ENCODE measurements at regions not wholly inside any gene's neighbourhood (a gene's known extent, or its start where the extent isn't known, plus 50 kb on each side); places are given as distances from the start of the nearest gene placed in this dataset.

DNA sequence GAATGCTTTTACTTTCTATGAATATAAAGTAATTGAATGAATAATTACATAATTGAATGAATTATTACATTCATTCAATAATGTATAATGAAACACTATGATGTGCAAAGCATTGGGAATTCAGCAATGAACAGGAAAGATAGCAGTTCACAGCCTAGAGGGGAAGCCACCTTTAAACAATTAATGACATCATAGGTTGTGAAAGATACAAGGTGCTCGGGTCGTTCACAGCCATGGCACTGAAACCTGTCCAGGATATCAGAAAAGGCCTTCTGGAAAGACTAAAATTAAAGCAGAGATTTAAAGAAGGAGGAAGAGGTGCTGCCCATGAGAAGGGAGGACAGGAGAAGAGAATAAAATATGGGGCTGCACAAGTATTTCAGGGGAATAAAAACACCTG is 171.4 kb upstream of the KLF4 start:
- no peaks in the 10 kb centered on the region for H3K36me3 Mint-ChIP-seq (ENCODE audit: insufficient read depth)
- ATAC-seq (replicated peaks; ENCODE audit: extremely low read depth, poor library complexity, severe bottlenecking) = no peak
- H3K9me3 Mint-ChIP-seq = peaks cover under 1% of the 10 kb centered on the region
- H3K27ac Mint-ChIP-seq (ENCODE audit: low read depth) = no peak overlapping the region
- no peak for DNase-seq (ENCODE audit: low spot score in 2 of 2)
- H3K4me3 Mint-ChIP-seq = no peak overlapping the region
- no peaks in the 10 kb centered on the region for H3K27me3 Mint-ChIP-seq
- H3K4me1 Mint-ChIP-seq = no peaks in the 10 kb centered on the region

DNA sequence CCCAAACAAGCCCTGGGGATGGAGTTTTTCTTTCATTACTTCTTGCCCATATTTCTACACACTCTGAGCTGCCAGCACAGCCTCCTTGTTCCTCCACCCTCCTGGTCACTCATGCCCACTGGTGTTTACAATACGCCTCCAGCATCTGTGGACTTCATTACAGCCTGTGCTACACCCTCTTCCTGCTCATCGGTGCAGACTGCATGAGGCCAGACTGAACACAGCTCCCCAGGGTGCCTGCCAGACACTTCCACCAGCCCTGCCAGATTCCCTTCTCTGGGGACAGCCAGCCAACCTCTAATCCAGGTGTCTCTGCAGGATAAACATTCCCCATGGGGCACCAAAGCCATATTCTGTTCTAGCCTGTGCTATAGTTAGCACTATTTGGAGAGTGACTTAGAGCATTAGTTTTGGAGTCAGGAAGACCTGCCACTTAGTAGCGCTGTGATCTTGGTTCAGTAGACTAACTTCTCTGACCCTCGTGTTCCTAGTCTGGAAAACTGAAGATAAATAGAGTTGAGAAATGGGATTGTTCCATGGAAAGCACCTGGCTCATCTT is 163.8 kb upstream of the KLF4 start:
- DNase-seq (ENCODE audit: low spot score in 2 of 2) (no peak), ATAC-seq (replicated peaks; ENCODE audit: extremely low read depth, poor library complexity, severe bottlenecking) (no peak)
- no peak overlapping the region for H3K27ac Mint-ChIP-seq (ENCODE audit: low read depth)
- peaks cover 3% of the 10 kb centered on the region for H3K36me3 Mint-ChIP-seq (ENCODE audit: insufficient read depth)
- no peak overlapping the region for H3K4me3 Mint-ChIP-seq
- H3K27me3 Mint-ChIP-seq = peaks cover 10% of the 10 kb centered on the region
- H3K4me1 Mint-ChIP-seq = no peaks in the 10 kb centered on the region
- peaks cover 5% of the 10 kb centered on the region for H3K9me3 Mint-ChIP-seq

GRCh38 chr9:107650995-107651394 is 161.4 kb upstream of the KLF4 start:
- ATAC-seq (replicated peaks; ENCODE audit: extremely low read depth, poor library complexity, severe bottlenecking) (no peak), DNase-seq (ENCODE audit: low spot score in 2 of 2) (no peak)
- Mint-ChIP-seq H3K9me3 (peaks cover 5% of the 10 kb centered on the region), H3K4me3 (no peak overlapping the region), H3K36me3 (ENCODE audit: insufficient read depth) (peaks cover 3% of the 10 kb centered on the region), H3K4me1 (no peaks in the 10 kb centered on the region), H3K27ac (ENCODE audit: low read depth) (no peak overlapping the region), H3K27me3 (peaks cover 10% of the 10 kb centered on the region)

DNA sequence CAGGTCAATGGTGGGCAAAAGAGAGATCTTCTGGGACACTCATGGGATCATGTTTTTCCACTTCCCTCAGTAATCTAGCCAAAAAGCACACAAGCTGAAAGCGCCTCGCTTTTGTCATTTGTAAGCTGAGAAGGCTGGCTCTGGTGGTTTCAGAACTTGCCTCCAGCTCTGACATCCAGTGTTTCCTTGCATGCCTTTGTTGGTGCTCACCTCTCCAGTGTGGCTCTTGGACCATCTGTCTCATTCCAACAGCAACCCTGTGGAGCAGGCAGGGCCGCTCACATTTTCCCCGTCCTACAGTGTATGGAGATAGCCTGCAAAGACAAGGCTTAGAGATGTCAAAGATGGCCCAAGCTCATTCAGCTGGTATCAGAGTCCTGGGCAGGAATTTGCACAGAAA is 160.8 kb upstream of the KLF4 start:
- peaks cover 5% of the 10 kb centered on the region for H3K9me3 Mint-ChIP-seq
- H3K4me3 Mint-ChIP-seq = no peak overlapping the region
- DNase-seq (ENCODE audit: low spot score in 2 of 2) (no peak), ATAC-seq (replicated peaks; ENCODE audit: extremely low read depth, poor library complexity, severe bottlenecking) (no peak)
- H3K36me3 Mint-ChIP-seq (ENCODE audit: insufficient read depth) = peaks cover 3% of the 10 kb centered on the region
- peaks cover 10% of the 10 kb centered on the region for H3K27me3 Mint-ChIP-seq
- no peaks in the 10 kb centered on the region for H3K4me1 Mint-ChIP-seq
- H3K27ac Mint-ChIP-seq (ENCODE audit: low read depth) = no peak overlapping the region

DNA sequence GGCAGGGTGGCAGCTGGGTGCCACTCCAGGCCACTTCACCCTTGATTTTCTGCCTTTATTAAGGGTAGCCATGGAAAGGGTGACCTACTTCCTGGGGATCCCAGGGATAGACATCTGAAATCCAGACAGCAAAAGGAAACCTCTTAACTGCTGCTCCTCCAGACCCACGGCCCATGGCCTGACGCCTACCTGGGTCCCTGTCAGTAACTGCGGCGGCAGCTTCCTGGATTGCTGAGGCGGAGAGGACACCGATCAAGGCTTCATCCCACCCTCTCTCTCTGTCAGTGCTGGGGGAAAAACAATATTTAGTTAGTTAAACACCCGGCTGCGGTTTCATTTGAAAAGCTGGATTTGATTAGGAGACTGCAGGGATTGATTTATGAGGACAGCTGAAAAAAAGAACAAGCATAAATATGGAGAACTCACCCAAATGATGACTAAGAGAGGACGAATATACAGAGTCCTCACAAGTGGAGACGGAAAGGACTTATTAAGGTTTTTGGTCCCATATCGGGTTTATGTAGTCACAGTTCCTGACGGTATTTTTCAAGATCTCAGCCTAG is 158.7 kb upstream of the KLF4 start:
- Mint-ChIP-seq H3K36me3 (ENCODE audit: insufficient read depth) (peaks cover 3% of the 10 kb centered on the region), H3K4me1 (no peaks in the 10 kb centered on the region), H3K27ac (ENCODE audit: low read depth) (no peak overlapping the region), H3K27me3 (peaks cover 5% of the 10 kb centered on the region), H3K9me3 (peaks cover 2% of the 10 kb centered on the region), H3K4me3 (no peak overlapping the region)
- ATAC-seq (replicated peaks; ENCODE audit: extremely low read depth, poor library complexity, severe bottlenecking) (no peak), DNase-seq (ENCODE audit: low spot score in 2 of 2) (no peak)

GRCh38 chr9:107647611-107648010 is 158.0 kb upstream of the KLF4 start:
- Mint-ChIP-seq H3K4me1 (no peaks in the 10 kb centered on the region), H3K27me3 (no peaks in the 10 kb centered on the region), H3K9me3 (no peaks in the 10 kb centered on the region), H3K27ac (ENCODE audit: low read depth) (no peak overlapping the region), H3K4me3 (no peak overlapping the region), H3K36me3 (ENCODE audit: insufficient read depth) (peaks cover 3% of the 10 kb centered on the region)
- ATAC-seq (replicated peaks; ENCODE audit: extremely low read depth, poor library complexity, severe bottlenecking) (no peak), DNase-seq (ENCODE audit: low spot score in 2 of 2) (no peak)

GRCh38 chr9:107647141-107647540 is 157.6 kb upstream of the KLF4 start:
- Mint-ChIP-seq H3K9me3 (no peaks in the 10 kb centered on the region), H3K4me1 (no peaks in the 10 kb centered on the region), H3K4me3 (no peak overlapping the region), H3K27me3 (no peaks in the 10 kb centered on the region), H3K36me3 (ENCODE audit: insufficient read depth) (peaks cover 3% of the 10 kb centered on the region), H3K27ac (ENCODE audit: low read depth) (no peak overlapping the region)
- ATAC-seq (replicated peaks; ENCODE audit: extremely low read depth, poor library complexity, severe bottlenecking) (no peak), DNase-seq (ENCODE audit: low spot score in 2 of 2) (no peak)

GRCh38 chr9:107645464-107645833 is 155.9 kb upstream of the KLF4 start:
- Mint-ChIP-seq H3K27me3 (peaks cover 5% of the 10 kb centered on the region), H3K4me1 (no peaks in the 10 kb centered on the region), H3K4me3 (no peak overlapping the region), H3K36me3 (ENCODE audit: insufficient read depth) (peaks cover 2% of the 10 kb centered on the region), H3K9me3 (no peaks in the 10 kb centered on the region), H3K27ac (ENCODE audit: low read depth) (no peak overlapping the region)
- DNase-seq (ENCODE audit: low spot score in 2 of 2) = no peak
- no peak for ATAC-seq (replicated peaks; ENCODE audit: extremely low read depth, poor library complexity, severe bottlenecking)

DNA sequence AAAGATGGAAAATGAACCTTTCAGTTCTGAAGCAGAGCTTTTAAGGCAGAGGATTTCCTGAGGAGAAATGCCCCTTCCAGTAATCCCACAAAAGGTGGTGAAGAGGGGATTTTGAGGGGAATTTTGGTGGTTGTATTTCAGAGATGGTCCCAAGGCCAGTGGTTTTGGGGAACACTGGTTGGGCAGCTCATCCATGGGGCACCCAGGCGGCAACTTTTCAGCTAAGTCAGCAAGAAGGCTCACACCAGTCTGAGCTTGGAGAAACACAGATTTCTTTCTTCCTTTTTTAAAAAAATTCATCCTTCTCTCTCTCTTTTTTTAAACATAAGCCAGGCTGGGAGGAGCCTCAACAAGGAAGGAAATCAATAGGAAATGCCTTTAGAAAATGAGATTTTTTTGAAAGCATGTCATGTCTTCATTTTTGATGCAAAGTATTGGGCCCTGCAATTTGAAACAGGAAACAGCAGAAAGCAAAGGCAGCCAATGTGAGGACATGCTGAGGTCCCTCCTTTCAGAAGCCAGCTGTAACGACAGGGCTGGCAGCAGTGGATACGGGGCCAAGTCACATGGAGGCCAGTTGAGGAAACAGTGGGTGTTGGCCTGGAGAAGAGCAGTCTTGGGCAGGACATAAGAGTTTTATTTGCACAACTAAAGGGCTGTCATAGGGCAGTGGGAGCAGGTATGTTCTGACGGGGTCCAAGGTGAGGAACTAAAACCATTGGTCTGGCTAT is 155.3 kb upstream of the KLF4 start:
- H3K4me1 Mint-ChIP-seq = no peaks in the 10 kb centered on the region
- H3K27me3 Mint-ChIP-seq = peaks cover 11% of the 10 kb centered on the region
- H3K4me3 Mint-ChIP-seq = no peak overlapping the region
- no peak for DNase-seq (ENCODE audit: low spot score in 2 of 2)
- no peaks in the 10 kb centered on the region for H3K9me3 Mint-ChIP-seq
- H3K27ac Mint-ChIP-seq (ENCODE audit: low read depth) = no peak overlapping the region
- ATAC-seq (replicated peaks; ENCODE audit: extremely low read depth, poor library complexity, severe bottlenecking) = no peak
- H3K36me3 Mint-ChIP-seq (ENCODE audit: insufficient read depth) = peaks cover 2% of the 10 kb centered on the region

DNA sequence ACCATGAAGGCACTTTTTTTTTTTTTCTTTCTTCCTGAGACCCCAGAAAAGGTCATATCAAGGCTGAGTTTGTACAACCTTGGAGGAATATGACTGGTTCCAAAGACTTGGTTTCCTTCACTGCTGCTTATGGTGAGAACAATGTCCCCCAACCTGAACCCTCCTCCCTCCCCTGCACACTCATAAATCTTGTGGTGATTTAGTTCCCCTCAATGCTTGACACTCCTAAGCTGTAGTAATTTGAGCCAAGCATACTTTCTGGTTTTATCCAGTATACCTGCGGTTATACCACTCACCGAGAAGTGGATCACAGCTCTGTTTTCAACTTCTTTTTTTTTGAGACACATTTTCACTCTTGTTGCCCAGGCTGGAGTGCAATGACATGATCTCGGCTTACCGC is 149.9 kb upstream of the KLF4 start:
- Mint-ChIP-seq H3K27ac (ENCODE audit: low read depth) (no peak overlapping the region), H3K27me3 (peaks cover 41% of the 10 kb centered on the region), H3K4me3 (no peak overlapping the region), H3K36me3 (ENCODE audit: insufficient read depth) (no peaks in the 10 kb centered on the region), H3K9me3 (no peaks in the 10 kb centered on the region), H3K4me1 (peaks cover 8% of the 10 kb centered on the region)
- ATAC-seq (replicated peaks; ENCODE audit: extremely low read depth, poor library complexity, severe bottlenecking) (no peak), DNase-seq (ENCODE audit: low spot score in 2 of 2) (no peak)

GRCh38 chr9:107638521-107639310 is 149.1 kb upstream of the KLF4 start:
- peaks cover 41% of the 10 kb centered on the region for H3K27me3 Mint-ChIP-seq

GRCh38 chr9:107637421-107638420 is 148.2 kb upstream of the KLF4 start:
- no peak overlapping the region for H3K27ac Mint-ChIP-seq (ENCODE audit: low read depth)
- H3K27me3 Mint-ChIP-seq = peaks cover 41% of the 10 kb centered on the region
- peaks cover 8% of the 10 kb centered on the region for H3K4me1 Mint-ChIP-seq
- no peak for DNase-seq (ENCODE audit: low spot score in 2 of 2)
- no peaks in the 10 kb centered on the region for H3K36me3 Mint-ChIP-seq (ENCODE audit: insufficient read depth)
- ATAC-seq (replicated peaks; ENCODE audit: extremely low read depth, poor library complexity, severe bottlenecking) = no peak
- no peaks in the 10 kb centered on the region for H3K9me3 Mint-ChIP-seq
- no peak overlapping the region for H3K4me3 Mint-ChIP-seq

More at GRCh38 chr9:107638521-107639310, 149.1 kb upstream of the KLF4 start:
- Mint-ChIP-seq H3K27ac (ENCODE audit: low read depth) (no peak overlapping the region), H3K4me1 (peaks cover 8% of the 10 kb centered on the region), H3K4me3 (no peak overlapping the region), H3K36me3 (ENCODE audit: insufficient read depth) (no peaks in the 10 kb centered on the region), H3K9me3 (no peaks in the 10 kb centered on the region)
- no peak for ATAC-seq (replicated peaks; ENCODE audit: extremely low read depth, poor library complexity, severe bottlenecking)
- DNase-seq (ENCODE audit: low spot score in 2 of 2) = no peak

Measured in central memory CD8-positive, alpha-beta T cell (primary cell).